ENCODE measurements at regions not wholly inside any gene's neighbourhood (a gene's known extent, or its start where the extent isn't known, plus 50 kb on each side); places are given as distances from the start of the nearest gene placed in this dataset.

- TF ChIP-seq SP1 (IDR thresholded peaks at IDR 0.05), result no peak
- TF ChIP-seq CTBP1 (IDR thresholded peaks at IDR 0.05; ENCODE audit: borderline replicate concordance), result no peak
- TF ChIP-seq ZNF384 (IDR thresholded peaks at IDR 0.05), result no peak
- TF ChIP-seq BHLHE40 (IDR thresholded peaks at IDR 0.05; ENCODE audit: borderline replicate concordance), result no peak
Observed at GRCh38 chr12:131505561-131505960, 205.3 kb upstream of the SFSWAP start.
